Peyer's patch (tissue), 4 donors: ENCODE measurements at regions not wholly inside any gene's neighbourhood (a gene's known extent, or its start where the extent isn't known, plus 50 kb on each side); places are given as distances from the start of the nearest gene placed in this dataset.

Source experiments
- DNase-seq, 3 donors: peaks; one replicate each; pipeline ENCODE4 v3.0.0-alpha.2; 2017 to 2019
- H3K27ac ChIP-seq, 4 donors: fragments of 200-600 bp; sonication (generic); one replicate each; pipeline ENCODE4 v1.5.1; 2016 to 2019
- H3K27me3 ChIP-seq, 2 donors: fragments of 200-600 bp; sonication (generic); one replicate each; pipeline ENCODE4 v1.5.1; 2019
- H3K36me3 ChIP-seq, 3 donors: fragments of 200-600 bp; sonication (generic); one replicate each; pipeline ENCODE4 v1.5.1; 2016 to 2019
- H3K4me1 ChIP-seq, 4 donors: fragments of 200-600 bp; sonication (generic); one replicate each; pipeline ENCODE4 v1.5.1; 2016 to 2019
- H3K4me3 ChIP-seq, 4 donors: fragments of 200-600 bp; sonication (generic); 1 replicate in 3 of 4; 2 replicates in 1 of 4; pipeline ENCODE4 v1.5.1; 2016 to 2019; ENCODE audit warnings: mild to moderate bottlenecking in 1 of 4
- H3K9me3 ChIP-seq, 4 donors: fragments of 200-600 bp; sonication (generic); one replicate each; pipeline ENCODE4 v1.5.1; 2016 to 2019; ENCODE audit warnings: mild to moderate bottlenecking in 1 of 4
- CTCF ChIP-seq, 6 experiments: fragments of 450-650 bp in 4 of 6; fragments of 200-600 bp in 2 of 6; sonication (generic) in 1 of 6; IDR thresholded peaks; one replicate each; pipeline ENCODE4 v1.5.1; 2017 to 2019; ENCODE audit warnings: antibody characterized with exemption in 6 of 6, mild to moderate bottlenecking in 3 of 6, moderate library complexity in 1 of 6
- POLR2A ChIP-seq, 2 donors: fragments of 450-650 bp; IDR thresholded peaks; one replicate each; pipeline ENCODE4 v1.5.1; 2017; ENCODE audit warnings: antibody characterized with exemption in 2 of 2, mild to moderate bottlenecking in 2 of 2, moderate library complexity in 2 of 2

- no peak for TF ChIP-seq POLR2A (IDR thresholded peaks at IDR 0.05)
- TF ChIP-seq CTCF (IDR thresholded peaks at IDR 0.05): no peak
- Histone ChIP-seq H3K9me3 (no peaks in the 10 kb centered on the region), H3K4me1 (no peaks in the 10 kb centered on the region), H3K36me3 (no peaks in the 10 kb centered on the region), H3K4me3 (no peak overlapping the region), H3K27me3 (no peaks in the 10 kb centered on the region), H3K27ac (no peak overlapping the region)
- DNase-seq: no peak
Observed at GRCh38 chr13:80618781-80619180, 277.9 kb upstream of the SPRY2 start.

DNA sequence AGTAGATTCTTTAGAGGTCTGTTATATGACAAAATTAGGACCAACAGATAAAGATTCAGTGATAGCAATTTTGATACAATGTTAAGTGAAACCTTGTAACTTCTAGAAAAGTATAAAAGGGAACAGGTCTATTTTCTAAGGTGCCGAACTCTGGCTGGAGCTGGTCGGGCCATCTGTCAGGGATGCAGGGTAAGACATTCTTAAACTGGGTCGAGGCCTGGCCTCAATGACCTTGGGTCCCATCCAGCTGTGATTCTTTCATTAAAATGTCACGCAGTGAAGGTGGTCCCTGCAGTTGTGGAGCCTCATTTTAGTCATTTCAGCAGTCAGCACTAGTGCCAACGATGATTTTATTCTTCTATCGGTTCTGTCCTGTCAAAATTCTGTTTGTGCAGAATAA is 271.9 kb upstream of the SPRY2 start:
- H3K27me3 ChIP-seq: no peaks in the 10 kb centered on the region
- no peak for DNase-seq
- H3K27ac ChIP-seq: no peak overlapping the region
- TF ChIP-seq CTCF (IDR thresholded peaks at IDR 0.05) (no peak), POLR2A (IDR thresholded peaks at IDR 0.05) (no peak)
- no peaks in the 10 kb centered on the region for H3K9me3 ChIP-seq
- H3K4me3 ChIP-seq: no peak overlapping the region
- no peaks in the 10 kb centered on the region for H3K4me1 ChIP-seq
- no peaks in the 10 kb centered on the region for H3K36me3 ChIP-seq

GRCh38 chr13:80611310-80611709 is 270.4 kb upstream of the SPRY2 start:
- H3K27ac ChIP-seq: no peak overlapping the region
- no peaks in the 10 kb centered on the region for H3K9me3 ChIP-seq
- no peaks in the 10 kb centered on the region for H3K4me1 ChIP-seq
- TF ChIP-seq POLR2A (IDR thresholded peaks at IDR 0.05) (no peak), CTCF (IDR thresholded peaks at IDR 0.05) (no peak)
- DNase-seq: no peak
- no peaks in the 10 kb centered on the region for H3K36me3 ChIP-seq
- H3K4me3 ChIP-seq: no peak overlapping the region
- H3K27me3 ChIP-seq: no peaks in the 10 kb centered on the region

- Histone ChIP-seq H3K9me3 (no peaks in the 10 kb centered on the region), H3K27me3 (no peaks in the 10 kb centered on the region), H3K4me3 (no peak overlapping the region), H3K4me1 (no peaks in the 10 kb centered on the region), H3K36me3 (no peaks in the 10 kb centered on the region), H3K27ac (no peak overlapping the region)
- TF ChIP-seq POLR2A (IDR thresholded peaks at IDR 0.05): no peak
- DNase-seq: no peak
Observed at GRCh38 chr13:80605716-80606115, 264.8 kb upstream of the SPRY2 start.

GRCh38 chr13:80605011-80605410 is 264.1 kb upstream of the SPRY2 start:
- Histone ChIP-seq H3K27ac (no peak overlapping the region), H3K36me3 (no peaks in the 10 kb centered on the region), H3K27me3 (no peaks in the 10 kb centered on the region), H3K4me3 (no peak overlapping the region), H3K9me3 (no peaks in the 10 kb centered on the region), H3K4me1 (no peaks in the 10 kb centered on the region)
- TF ChIP-seq CTCF (IDR thresholded peaks at IDR 0.05): no peak
- TF ChIP-seq POLR2A (IDR thresholded peaks at IDR 0.05): no peak
- DNase-seq: no peak

GRCh38 chr13:80604098-80604497 is 263.2 kb upstream of the SPRY2 start:
- H3K9me3 ChIP-seq: no peaks in the 10 kb centered on the region
- H3K4me3 ChIP-seq: no peak overlapping the region
- no peaks in the 10 kb centered on the region for H3K27me3 ChIP-seq
- no peaks in the 10 kb centered on the region for H3K36me3 ChIP-seq
- no peak for TF ChIP-seq POLR2A (IDR thresholded peaks at IDR 0.05)
- TF ChIP-seq CTCF (IDR thresholded peaks at IDR 0.05): no peak
- H3K27ac ChIP-seq: no peak overlapping the region
- no peak for DNase-seq
- no peaks in the 10 kb centered on the region for H3K4me1 ChIP-seq
